Dermis microvascular lymphatic vessel endothelial cell (primary cell): ENCODE measurements at regions not wholly inside any gene's neighbourhood (a gene's known extent, or its start where the extent isn't known, plus 50 kb on each side); places are given as distances from the start of the nearest gene placed in this dataset.
A peak's percentile ranks its signal among the peaks of the same experiment; 100 is the strongest.

Experiments used
- DNase-seq, 2 donors: peaks; one replicate each; pipeline versions ENCODE4 v3.0.0 to v3.0.0-alpha.2; 2010; ENCODE audit warnings: low read depth in 2 of 2

DNA sequence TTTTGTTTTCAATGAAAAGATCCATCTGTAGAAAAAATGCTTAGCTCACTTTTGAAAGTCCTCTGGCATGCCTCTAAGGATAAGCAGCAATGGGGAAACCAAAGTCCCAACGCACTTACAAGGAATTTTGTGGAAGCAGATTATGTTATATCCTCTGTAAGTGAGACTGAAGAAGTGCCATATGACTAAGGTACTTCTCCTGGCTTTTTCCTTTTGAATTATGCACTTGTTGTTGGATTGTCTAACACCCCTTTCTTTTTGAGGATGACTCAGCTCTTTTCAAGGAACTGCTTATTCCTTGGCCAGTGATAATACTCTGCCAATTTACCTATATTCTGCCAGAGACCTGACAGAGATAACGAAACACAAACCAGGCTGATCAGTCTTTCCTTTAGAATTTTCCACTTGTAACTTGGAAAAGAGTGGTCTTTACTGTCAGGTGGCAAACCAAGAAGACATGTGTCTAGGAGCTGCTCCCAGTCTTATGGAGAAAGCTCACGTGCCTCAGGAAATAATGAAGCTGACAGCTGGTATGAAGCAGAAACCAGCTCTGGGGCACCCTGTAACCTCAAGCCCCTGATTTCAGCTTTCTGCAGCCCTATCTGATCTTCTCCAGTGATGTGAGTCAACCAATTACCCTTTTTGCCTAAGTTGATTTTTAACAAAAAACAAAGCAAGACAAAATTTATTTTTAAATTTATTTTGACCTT lies 290.8 kb upstream of the FBXL7 start:
- no peak for DNase-seq

DNA sequence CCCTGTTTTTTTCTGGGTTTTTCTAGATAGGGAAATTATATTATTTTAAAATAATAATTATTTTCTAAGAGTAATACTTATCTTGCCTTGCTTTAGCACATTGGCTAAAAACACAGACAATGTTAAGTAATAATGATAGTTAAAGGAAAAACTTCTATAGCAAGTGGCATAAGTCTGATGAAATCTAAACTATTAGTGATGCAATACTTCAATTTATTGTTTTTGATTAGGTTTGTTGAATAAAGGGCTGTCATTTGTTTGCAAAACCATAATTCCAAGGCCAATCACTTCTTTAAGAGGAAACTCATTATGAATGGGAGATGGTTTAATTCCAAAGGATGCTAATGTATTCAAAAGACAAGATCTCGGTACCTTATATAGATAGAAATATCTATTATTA lies 293.8 kb upstream of the FBXL7 start:
- DNase-seq = no peak

DNA sequence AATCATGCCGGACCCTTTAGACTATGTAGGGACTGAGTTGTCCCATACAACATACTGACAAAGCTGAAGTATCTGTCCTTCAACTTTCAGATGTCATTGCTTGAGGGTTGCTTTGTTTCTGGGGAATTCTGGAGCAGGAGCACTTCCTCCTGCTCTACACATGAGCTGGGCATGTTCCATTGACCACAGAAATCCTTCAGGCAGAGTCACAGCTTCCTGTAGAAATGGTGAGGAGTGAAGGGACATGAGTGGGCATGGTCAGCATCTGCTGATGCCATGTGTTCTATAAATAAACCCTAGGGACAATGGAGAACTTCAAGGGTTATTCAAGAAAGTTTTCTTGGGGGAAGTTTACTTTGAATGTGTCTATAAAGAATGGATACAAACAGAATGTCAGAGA lies 296.6 kb upstream of the FBXL7 start:
- DNase-seq = no peak

DNA sequence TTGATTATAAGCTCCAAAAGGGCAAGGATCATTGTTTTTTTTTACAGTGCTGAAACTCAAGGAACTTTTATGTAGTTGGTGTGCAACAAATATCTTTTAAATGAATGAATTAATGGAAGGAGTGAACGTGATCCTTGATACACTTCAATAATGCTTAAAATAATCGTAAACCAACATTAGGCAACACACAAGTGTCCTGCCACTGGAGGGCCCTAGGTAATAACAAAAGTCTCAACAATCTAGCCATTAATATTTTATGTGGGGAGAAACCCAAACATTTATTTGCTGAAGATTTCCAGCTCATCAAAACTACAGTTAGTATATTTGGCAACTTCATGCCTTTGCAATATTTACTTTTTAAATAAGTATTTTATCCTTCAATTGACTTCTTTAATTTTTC lies 309.0 kb upstream of the FBXL7 start:
- peak in 1 of 2 donors; percentile 14 for DNase-seq

DNA sequence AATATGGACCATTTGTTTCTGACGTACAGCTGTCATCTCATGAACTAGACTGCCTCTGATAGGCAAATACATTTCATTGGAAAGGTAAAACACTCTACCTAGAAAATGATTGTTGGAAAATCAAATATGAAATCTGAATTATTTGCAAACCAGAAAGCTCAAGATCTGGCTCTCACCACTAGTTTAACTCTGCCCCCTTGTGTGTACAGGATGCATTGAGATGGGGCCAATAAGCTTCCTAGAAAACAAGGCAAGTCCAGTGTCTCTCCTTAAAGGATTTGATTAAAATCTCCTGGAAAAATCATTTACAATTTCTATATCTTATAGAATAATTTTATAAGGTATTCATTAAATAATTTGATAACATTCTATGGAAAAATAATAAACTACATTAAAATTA lies 311.9 kb upstream of the ANKH start:
- peak in 1 of 2 donors; percentile 39 for DNase-seq

DNA sequence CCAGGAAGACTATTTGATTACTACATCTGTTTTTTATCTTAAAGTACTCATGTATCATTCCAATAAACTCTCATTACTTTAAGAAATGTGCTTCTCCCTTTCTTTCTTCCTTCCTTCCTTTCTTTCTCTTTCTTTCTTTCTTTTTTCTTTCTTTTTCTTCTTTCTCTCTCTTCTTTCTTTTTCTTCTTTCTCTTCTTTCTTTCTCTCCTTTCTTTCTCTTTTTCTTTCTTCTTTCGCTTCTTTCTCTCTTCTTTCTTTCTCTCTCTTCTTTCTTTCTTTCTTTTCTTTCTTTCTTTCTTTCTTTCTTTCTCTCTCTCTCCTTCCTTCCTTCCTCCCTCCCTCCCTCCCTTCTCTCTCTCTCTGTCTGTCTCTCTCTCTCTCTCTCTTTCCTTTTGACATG lies 298.6 kb upstream of the ANKH start:
- DNase-seq = no peak

DNA sequence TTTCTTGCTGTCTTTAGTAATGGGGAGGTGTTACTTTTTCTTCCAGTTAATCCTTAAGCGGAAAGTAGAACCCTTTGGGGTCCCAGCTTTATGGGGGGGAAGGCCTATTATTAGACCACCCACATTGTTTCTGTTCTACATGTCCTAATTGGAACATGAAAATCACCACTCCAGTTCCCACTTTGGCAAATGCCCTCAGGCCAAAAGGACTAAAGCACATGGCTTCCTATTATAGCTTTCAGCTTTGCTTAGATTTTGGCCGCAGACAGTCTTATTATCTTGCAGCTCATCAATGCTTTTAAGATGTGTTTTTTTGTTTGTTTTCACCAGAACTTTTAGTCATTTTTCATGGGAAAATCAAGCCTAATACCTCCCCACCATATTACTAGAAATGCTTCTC lies 296.8 kb upstream of the ANKH start:
- DNase-seq = no peak

DNA sequence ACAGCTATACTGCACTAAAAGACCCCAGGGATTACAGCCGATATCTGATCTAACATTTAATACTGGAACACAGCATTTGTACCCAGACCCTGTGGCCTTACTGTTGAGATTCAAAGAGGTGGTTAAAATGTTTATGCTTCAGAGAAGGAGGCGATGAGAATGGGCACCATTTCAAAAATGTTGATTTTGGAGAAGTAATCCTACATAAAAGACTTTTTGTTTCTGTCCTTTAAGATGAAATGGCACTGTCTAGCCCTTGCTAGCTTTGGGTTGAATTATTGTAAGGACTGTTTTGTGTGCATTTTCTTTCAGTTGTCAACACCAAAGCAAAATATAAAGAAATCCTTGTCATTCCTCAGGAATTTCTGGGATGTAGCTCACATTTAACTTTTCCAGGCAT lies 288.5 kb upstream of the ANKH start:
- no peak for DNase-seq

DNA sequence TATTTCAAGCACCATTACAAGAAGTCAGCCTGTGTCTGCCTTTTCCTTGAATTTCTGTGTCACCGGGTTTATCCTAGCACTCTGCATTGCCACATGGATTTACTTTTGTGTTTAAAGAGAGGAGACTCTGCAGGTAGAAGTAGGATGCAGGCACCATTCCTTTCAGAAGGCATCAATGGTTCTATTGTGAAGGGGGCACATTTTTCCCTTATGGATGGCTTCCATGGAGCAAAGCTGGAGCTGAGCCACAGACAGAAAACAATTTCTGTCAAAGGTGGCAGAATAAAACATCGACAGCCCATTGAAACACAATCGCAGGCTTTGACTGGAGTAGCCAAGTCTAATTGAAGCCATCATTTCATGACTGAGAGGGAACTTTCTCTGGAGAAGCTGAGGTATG lies 288.0 kb upstream of the ANKH start:
- DNase-seq = no peak

DNA sequence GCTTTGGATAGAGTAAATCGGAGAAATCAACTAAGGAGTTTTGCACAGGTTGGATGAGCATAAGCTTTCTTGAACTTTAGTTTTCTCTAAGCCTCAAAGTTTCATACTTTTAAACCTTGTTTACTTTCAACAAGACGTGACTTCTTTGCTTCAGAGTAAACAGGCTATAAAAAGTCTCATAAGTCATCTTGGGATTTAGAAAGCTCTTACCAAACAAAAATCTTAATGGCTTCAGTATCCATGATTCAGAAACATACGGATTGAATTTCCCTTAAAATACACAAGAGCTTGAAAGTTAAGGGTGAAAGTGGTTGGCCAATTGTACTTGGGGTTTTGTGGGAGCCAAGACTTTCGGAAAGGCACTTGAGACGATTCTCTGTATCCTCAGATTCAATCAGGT lies 270.9 kb upstream of the ANKH start:
- DNase-seq = no peak

DNA sequence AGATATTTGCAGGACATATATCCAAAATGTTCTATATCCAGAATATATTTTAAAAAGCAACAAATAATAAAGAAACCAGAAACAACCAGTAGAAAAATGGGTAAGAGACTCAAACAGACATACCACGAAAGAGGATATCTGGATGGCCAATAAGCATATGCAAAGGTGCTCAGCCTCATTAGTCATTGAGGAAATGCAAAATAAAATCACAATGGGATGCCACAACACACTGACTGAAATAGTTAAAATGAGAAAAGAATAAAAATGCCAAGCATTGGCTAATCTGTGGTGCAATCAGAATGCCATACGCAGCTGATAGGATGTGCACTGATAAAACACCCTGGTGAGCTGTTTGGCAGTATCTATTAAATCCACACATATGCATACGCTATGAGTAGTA lies 265.8 kb upstream of the ANKH start:
- no peak for DNase-seq

DNA sequence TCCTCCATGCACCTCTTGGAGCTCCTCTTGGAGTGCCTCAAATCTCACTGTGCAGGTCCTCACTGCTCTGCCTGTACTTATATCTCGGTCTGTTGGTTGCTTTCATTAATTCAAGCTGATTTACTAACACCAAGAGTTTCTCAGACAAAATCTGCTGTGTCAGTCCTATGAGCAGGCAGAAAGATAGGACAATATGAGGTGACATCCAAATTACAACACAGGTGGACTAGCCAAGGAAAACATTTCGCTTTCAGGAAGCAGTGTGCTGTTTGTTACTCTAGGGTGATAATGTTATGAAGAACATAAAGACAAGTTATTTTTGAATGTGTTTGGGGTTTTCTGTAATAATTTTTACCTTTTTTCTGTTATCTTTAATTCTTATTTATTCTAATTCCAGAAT lies 264.1 kb upstream of the ANKH start:
- DNase-seq = peak in 1 of 2 donors; percentile 70

DNA sequence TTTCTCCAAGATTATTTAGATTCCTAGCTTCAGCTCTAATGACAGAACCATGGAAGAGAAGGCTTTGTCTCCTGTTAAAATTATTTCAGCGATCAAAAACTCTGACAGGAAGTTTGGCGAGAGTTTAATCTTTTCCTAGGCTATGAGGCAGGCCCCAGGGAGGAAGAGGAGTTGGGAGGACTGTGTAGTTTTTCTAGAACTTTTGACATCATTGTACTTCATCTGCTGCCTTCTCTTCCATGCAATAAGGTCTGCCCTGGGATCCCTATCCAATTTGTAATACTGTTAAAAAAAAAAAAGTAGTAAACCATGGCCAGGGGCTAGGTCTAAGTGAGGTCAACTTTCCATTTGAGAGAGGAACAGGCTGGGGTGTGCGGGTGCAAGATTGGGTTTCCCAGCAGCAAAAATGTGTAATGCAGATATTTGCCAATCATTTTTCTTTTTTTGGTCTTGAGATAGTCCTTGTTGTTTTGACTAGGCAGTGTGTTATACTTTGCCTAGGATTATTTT lies 261.9 kb upstream of the ANKH start:
- DNase-seq = no peak

DNA sequence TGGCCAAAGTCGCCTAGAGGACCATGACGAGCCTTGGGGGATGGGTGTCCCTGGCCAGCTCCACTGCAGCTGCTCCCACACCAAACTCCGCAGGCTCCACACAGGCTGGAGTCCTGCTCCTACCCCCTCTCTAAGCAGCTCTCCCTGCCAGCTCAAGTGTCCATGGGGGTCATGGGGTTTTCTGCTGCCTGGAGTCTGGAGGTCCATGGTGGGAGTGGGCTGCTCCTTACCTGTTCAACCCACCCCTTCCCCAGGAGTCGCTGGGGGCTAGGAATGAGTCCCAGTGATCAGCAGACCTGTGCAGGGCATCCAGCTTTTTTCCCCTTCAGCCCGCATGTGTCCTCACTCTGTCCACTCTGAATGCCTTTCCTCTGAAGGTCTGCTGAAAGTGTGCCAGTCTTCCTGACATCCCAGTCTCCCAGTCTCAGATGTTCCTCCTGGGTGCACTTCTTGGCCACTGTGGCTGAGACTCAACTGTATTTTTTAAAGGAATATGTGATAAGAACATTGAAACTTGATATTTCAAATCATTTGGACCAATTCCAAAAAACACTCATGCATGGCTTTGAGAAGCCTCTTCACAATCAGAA lies 261.3 kb upstream of the ANKH start:
- DNase-seq = no peak

DNA sequence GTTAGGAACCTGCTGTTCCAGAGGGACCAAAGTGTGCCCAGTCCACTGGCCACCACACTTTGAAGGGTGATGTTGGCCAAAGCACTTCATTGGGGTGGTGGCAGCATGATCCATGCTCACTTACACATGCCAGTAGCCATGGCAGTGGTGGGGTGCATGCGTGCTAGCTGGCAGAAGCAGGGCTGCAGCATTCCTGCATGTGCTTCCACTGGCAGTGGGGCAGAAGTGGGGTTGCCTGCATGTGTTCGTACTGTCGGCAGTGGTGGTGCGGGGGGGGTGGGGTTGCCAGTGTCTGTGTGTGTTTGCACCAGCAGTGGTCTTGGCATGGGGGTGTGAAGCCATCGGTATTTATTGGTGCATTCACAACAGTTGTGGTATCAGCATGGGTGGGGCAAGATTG lies 260.3 kb upstream of the ANKH start:
- DNase-seq = no peak

DNA sequence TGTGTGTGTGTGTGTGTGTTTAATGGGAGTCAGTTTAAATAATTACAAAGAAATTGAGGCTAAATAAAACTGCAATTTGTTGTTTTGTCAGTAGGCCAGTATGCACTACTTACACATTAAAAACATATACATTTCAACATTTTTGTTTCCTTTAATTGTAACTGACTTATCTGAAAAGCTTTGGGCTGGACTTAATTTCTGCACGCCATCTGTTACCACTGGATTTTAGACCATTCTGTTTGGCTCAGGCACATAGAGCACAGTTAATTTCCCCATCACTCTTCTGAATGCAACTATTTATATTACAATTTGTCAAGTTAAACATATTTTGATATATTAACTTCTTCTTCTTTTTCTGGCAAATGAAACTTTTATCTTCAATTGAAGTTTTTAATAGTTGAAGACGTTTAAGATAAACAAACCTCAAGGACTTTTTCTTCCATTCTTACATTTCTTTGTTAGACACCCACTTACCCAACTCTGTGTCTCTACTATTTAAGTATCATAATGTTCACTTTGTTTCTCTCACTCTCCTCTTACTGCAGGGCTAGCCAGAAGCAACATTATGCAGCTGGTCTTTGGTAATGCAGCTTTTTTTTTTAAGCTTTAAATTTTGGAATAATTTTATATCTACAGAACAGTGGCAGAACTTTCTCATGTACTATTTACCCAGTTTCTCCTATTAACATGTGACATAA lies 253.4 kb upstream of the ANKH start:
- DNase-seq = no peak

DNA sequence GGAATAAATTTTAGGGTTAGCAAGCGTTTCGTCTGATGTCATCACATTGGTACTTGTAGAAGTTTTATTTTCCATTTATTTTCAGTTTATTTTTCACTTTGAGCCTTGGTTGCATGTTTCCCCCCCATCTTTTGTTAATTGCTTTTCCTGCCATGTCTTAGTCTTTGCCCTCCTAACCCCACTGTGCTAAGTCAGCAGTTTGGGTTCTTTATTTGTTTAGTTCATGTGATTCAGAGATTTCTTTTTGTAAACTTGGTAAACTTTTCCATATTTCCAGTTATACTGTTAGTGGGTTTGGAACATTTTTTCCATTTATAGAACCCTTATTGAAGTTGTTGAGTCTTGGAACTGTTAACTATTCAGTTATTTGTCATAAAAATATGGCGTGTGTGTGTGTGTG lies 252.9 kb upstream of the ANKH start:
- no peak for DNase-seq

DNA sequence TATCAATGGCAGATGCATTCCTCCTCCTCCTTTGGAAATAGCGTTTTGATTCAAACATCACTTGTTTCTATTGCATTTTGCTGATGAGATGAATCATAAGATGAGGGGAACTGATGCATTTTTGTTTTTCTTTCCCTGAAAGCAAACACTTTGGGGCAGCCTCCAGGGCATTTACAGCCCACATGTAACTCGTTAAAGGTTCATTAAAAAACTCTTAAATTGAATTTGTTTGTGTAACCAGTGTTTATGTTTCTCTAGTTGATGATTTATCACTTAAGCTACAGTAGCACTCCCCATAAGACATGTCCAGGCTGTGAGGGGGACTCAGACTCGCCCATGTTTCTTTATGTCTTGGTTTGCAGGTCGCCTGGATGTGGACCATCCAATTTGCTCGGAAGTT lies 246.1 kb upstream of the ANKH start:
- DNase-seq = no peak

DNA sequence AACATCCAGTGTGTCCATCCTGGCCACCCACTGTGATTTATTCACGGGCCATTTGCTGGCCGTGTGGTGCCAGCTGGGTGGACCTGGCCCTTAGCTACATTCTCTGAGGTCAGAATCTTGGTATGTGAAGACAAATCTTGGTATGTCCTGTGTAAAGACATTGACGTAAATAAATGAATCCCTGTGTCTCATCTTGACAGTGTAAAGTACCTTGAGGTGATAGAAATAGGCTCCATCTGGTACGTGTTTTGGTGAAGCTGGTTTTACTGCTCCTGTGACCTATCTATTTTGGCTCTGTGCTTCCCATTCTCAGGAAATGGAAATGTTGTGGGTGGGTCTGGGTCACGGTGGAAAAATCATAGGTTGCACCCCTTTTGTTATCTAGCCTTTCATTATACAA lies 245.4 kb upstream of the ANKH start:
- DNase-seq = peak in 1 of 2 donors; percentile 52

DNA sequence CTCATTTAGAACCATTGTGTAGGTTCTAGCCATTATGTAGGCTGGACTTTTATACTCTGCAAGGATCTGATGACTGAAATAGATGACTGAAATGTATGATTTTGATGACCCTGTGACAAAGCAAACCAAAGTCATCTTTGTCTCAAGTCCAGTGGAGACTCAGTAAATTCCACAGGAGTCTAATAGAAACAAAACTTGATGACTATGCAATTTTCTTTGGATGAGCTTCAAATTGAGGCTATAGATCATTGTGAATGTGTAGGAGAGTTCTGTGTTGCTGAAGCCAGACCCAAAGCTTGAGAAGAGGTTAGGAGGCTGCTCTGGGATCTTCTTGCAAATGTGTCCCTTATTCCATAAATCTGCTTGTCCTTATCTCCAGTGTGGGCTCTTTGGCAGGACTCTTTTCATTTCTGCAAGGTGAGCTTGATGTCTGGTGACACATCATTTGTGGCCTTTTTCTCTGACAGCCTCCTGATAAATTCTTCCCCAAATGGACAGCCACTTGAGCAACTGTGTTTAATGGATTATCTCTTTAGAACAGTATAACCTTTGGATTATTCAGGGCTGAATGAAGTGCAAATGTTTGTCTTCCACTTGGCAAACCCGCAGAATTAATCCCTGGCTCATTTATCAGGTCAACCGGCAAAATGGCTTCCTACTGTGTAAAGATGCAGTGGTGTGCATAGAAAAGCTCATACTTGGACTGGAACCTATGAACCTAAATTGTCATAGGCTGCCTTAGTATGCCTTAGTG lies 235.1 kb upstream of the ANKH start:
- DNase-seq = no peak

DNA sequence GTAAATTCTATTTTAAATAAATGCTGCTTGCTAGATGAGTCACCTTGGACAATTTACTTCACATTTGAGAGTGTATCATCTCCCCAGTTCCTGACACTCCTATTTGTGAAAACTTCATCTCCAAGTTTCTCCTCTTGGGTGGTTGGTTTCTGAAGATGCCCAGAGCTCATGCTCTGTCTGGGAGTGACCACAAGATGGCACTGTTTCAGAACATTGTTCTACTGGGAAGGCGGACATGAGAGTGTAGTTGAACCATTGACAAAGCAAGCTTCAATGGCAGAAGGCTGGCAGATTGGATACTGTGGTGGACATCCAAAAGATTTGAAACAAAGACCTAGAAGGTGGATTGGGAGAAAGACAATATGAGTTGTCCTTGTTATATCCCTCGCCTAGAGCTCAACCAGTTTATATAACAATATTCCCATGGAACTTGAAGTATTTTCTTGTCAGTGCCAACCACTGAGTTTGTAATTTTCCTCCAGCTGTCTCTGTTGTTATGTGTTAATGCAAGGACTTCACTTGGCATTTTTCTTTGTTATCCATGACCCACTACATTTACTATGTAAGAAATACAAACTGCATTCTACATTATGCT lies 234.3 kb upstream of the ANKH start:
- peak; percentile 27 to 60 for DNase-seq

DNA sequence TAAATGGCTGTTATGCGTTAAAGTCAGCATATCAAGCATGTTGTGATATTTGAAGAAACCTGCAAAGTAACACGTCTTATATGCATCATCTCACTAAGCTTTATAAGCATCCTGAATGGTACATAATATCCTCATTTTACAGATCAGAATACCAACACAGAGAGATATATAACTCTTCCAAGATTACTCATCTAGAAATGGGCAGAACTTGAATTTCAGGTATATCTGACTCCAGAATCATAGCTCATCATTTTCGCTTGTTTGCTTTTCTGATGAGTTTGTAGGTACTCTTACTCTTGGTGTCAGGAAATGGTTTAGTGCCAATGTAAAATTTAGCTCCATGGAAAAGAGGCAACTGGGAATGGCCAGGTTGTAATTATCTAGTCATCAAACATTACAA lies 232.3 kb upstream of the ANKH start:
- no peak for DNase-seq
